CD4-positive, alpha-beta T cell (primary cell): ENCODE measurements at regions not wholly inside any gene's neighbourhood (a gene's known extent, or its start where the extent isn't known, plus 50 kb on each side); places are given as distances from the start of the nearest gene placed in this dataset.
"Not testable (repeated sequence)": the region's sequence is repeated elsewhere in the genome, so short reads cannot be mapped to it uniquely, and the experiment has no call there.

Experiments
- ATAC-seq: fragments of 200-7000 bp; cut with Tn5 transposase; one replicate; pipeline ENCODE4 v1.10.0; 2022; ENCODE audit warnings: mild to moderate bottlenecking; ENCODE audit not compliant: poor library complexity
- CTCF ChIA-PET: fragments of 350-600 bp; sonication (Branson Sonifier 250); formaldehyde crosslinking; loops from one replicate; lab custom pipeline; 2021; ENCODE audit warnings: antibody characterized with exemption, inconsistent platforms; lab: Charles Lee
- POLR2A ChIA-PET: fragments of 350-600 bp; sonication (Branson Sonifier 250); formaldehyde crosslinking; loops from one replicate; lab custom pipeline; 2021; ENCODE audit warnings: antibody characterized with exemption, inconsistent platforms; lab: Charles Lee
- DNase-seq, 14 experiments: peaks; one replicate each; pipeline ENCODE4 v3.0.0-alpha.2; 2013 to 2020; ENCODE audit warnings: mixed read lengths in 2 of 14
- H3K27ac ChIP-seq, 2 donors: one replicate each; pipeline versions ENCODE4 v1.5.1 to v1.7.0; 2013; ENCODE audit warnings: low read length in 2 of 2, low read depth in 1 of 2, mild to moderate bottlenecking in 1 of 2
- H3K27me3 ChIP-seq, 2 experiments: 1 replicate in 1 of 2; 2 replicates in 1 of 2; pipeline versions ENCODE4 v1.6.1 to v1.7.0; 2013; ENCODE audit warnings: low read length in 2 of 2, control low read depth in 1 of 2, mild to moderate bottlenecking in 1 of 2, moderate library complexity in 1 of 2; ENCODE audit not compliant: insufficient read depth in 2 of 2, control insufficient read depth in 1 of 2
- H3K36me3 ChIP-seq: one replicate; pipeline ENCODE4 v1.6.1; 2013; ENCODE audit warnings: low read length, control low read depth; ENCODE audit not compliant: insufficient read depth
- H3K4me1 ChIP-seq: one replicate; pipeline ENCODE4 v1.6.1; 2013; ENCODE audit warnings: low read length, control low read depth; ENCODE audit not compliant: insufficient read depth
- H3K4me3 ChIP-seq: one replicate; pipeline ENCODE4 v1.5.1; 2013; ENCODE audit warnings: mild to moderate bottlenecking, low read length, moderate library complexity
- H3K9me3 ChIP-seq, 2 experiments: 1 replicate in 1 of 2; 2 replicates in 1 of 2; pipeline versions ENCODE4 v1.6.1 to v1.7.0; 2013; ENCODE audit warnings: low read length in 2 of 2, mild to moderate bottlenecking in 2 of 2, control low read depth in 1 of 2, moderate library complexity in 1 of 2; ENCODE audit not compliant: control insufficient read depth in 1 of 2, insufficient read depth in 1 of 2
- H3K27ac Mint-ChIP-seq: one replicate; pipeline ENCODE4 v1.8.0; 2020; ENCODE audit warnings: mixed read lengths
- H3K27me3 Mint-ChIP-seq: one replicate; pipeline ENCODE4 v1.8.0; 2021; ENCODE audit warnings: mixed read lengths
- H3K36me3 Mint-ChIP-seq: one replicate; pipeline ENCODE4 v1.8.0; 2021; ENCODE audit warnings: low read depth, mixed read lengths
- H3K4me1 Mint-ChIP-seq: one replicate; pipeline ENCODE4 v1.8.0; 2021; ENCODE audit warnings: low read depth, mixed read lengths
- H3K4me3 Mint-ChIP-seq: one replicate; pipeline ENCODE4 v1.8.0; 2020; ENCODE audit warnings: mild to moderate bottlenecking, mixed read lengths
- H3K9me3 Mint-ChIP-seq: one replicate; pipeline ENCODE4 v1.8.0; 2020; ENCODE audit warnings: mixed read lengths
- CTCF ChIP-seq: fragments of 200-600 bp; IDR thresholded peaks from one replicate; pipeline ENCODE4 v1.8.0; 2022; ENCODE audit warnings: antibody characterized with exemption, mild to moderate bottlenecking
- intact Hi-C, 2 experiments: fragments of 100-400 bp; cut with DNase I in 1 of 2; cut with micrococcal nuclease in 1 of 2; formaldehyde crosslinking; loops; one replicate each; pipeline versions ENCODE4 v1.15.1 to v1.9.0; 2023 to 2025; cut with DNase I, micrococcal nuclease

GRCh38 chr3:5607581-5607980, 420.1 kb downstream of the EDEM1 start:
- intact Hi-C loops = no loop called here
- DNase-seq (no peak), ATAC-seq (no peak)
- no peaks in the 10 kb centered on the region for H3K27me3 ChIP-seq
- POLR2A ChIA-PET = no interaction called here
- H3K27me3 Mint-ChIP-seq = no peaks in the 10 kb centered on the region
- no peaks in the 10 kb centered on the region for H3K36me3 ChIP-seq
- TF ChIP-seq CTCF = no peak
- CTCF ChIA-PET = no interaction called here
- H3K27ac Mint-ChIP-seq = no peak overlapping the region
- H3K4me1 ChIP-seq = no peaks in the 10 kb centered on the region
- no peak overlapping the region for H3K4me3 ChIP-seq
- no peak overlapping the region for H3K27ac ChIP-seq
- H3K4me3 Mint-ChIP-seq = no peak overlapping the region
- H3K9me3 Mint-ChIP-seq = peaks cover 9% of the 10 kb centered on the region
- no peaks in the 10 kb centered on the region for H3K9me3 ChIP-seq
- H3K4me1 Mint-ChIP-seq = no peaks in the 10 kb centered on the region
- H3K36me3 Mint-ChIP-seq = no peaks in the 10 kb centered on the region

- H3K9me3 ChIP-seq, CTCF ChIA-PET, DNase-seq, H3K4me1 ChIP-seq, H3K36me3 Mint-ChIP-seq, intact Hi-C loops, H3K27ac ChIP-seq, ATAC-seq, POLR2A ChIA-PET, H3K4me3 Mint-ChIP-seq, H3K27ac Mint-ChIP-seq, H3K4me1 Mint-ChIP-seq, H3K4me3 ChIP-seq, H3K36me3 ChIP-seq, H3K27me3 Mint-ChIP-seq, H3K27me3 ChIP-seq: not testable (repeated sequence)
- H3K9me3 Mint-ChIP-seq = peaks cover 11% of the 10 kb centered on the region
Measured at GRCh38 chr3:5608971-5609370, 421.5 kb downstream of the EDEM1 start.

- Mint-ChIP-seq H3K27me3 (no peaks in the 10 kb centered on the region), H3K27ac (no peak overlapping the region), H3K4me1 (no peaks in the 10 kb centered on the region), H3K4me3 (no peak overlapping the region), H3K36me3 (no peaks in the 10 kb centered on the region), H3K9me3 (peaks cover 8% of the 10 kb centered on the region)
- intact Hi-C loops = no loop called here
- H3K4me3 ChIP-seq = no peak overlapping the region
- no peaks in the 10 kb centered on the region for H3K36me3 ChIP-seq
- CTCF ChIA-PET = no interaction called here
- H3K27ac ChIP-seq = no peak overlapping the region
- H3K4me1 ChIP-seq = no peaks in the 10 kb centered on the region
- H3K27me3 ChIP-seq = no peaks in the 10 kb centered on the region
- TF ChIP-seq CTCF = no peak
- POLR2A ChIA-PET = no interaction called here
- DNase-seq (no peak), ATAC-seq (no peak)
- H3K9me3 ChIP-seq = peaks cover 0 to 10% of the 10 kb centered on the region in 2 experiments
Measured at GRCh38 chr3:5613599-5613998, 426.1 kb downstream of the EDEM1 start.

- POLR2A ChIA-PET = no interaction called here
- Histone ChIP-seq H3K36me3 (no peaks in the 10 kb centered on the region), H3K9me3 (peaks cover 0 to 10% of the 10 kb centered on the region in 2 experiments), H3K27ac (no peak overlapping the region), H3K27me3 (no peaks in the 10 kb centered on the region), H3K4me3 (no peak overlapping the region), H3K4me1 (no peaks in the 10 kb centered on the region)
- peaks cover 5% of the 10 kb centered on the region for H3K9me3 Mint-ChIP-seq
- TF ChIP-seq CTCF = no peak
- intact Hi-C loops = no loop called here
- no peak overlapping the region for H3K4me3 Mint-ChIP-seq
- no peaks in the 10 kb centered on the region for H3K36me3 Mint-ChIP-seq
- ATAC-seq = no peak
- CTCF ChIA-PET = no interaction called here
- no peaks in the 10 kb centered on the region for H3K4me1 Mint-ChIP-seq
- no peaks in the 10 kb centered on the region for H3K27me3 Mint-ChIP-seq
- no peak for DNase-seq
- no peak overlapping the region for H3K27ac Mint-ChIP-seq
Measured at GRCh38 chr3:5616873-5617272, 429.4 kb downstream of the EDEM1 start.
